T-helper 1 cell treated with Interleukin-12 subunit alpha and Interleukin-12 subunit beta and Interleukin-4 antibody, amounts not matched to agents 30 ng/mL and 1 ng/mL, for 36 hours (primary cell): ENCODE measurements at regions not wholly inside any gene's neighbourhood (a gene's known extent, or its start where the extent isn't known, plus 50 kb on each side); places are given as distances from the start of the nearest gene placed in this dataset.

Experiments
- intact Hi-C: fragments of 100-400 bp; cut with micrococcal nuclease; formaldehyde crosslinking; loops from one replicate; pipeline ENCODE4 v1.15.1; 2024

DNA sequence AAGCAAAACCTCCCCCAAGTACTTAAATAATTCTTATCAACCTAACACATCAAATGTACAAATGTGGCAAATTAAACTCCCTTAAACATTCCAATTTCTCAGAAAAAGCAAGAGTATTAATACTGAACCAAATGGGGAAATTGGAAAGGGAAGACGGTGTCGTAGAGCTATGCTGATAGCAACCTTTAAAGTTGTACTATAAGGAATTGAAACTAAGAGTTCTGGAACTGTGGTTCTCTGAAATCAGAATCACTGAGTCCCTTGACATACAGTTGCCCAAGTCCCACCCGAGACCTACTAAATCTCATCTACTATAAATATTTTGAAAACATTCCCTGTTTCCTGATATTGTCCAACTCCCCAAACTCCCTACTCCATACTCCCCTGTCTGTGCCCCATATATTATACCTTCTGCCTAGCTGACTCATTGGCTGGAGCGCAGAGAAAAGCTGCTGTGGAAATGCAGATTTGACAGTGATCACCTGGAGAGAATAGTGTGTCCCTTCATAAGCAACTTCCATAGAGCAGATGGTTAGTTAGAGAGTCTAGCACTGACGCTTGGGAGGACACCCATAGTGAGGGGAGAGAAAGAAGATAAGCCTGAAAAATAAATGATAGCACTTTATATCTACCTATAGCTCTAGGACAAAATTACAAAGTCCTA lies 51.4 kb upstream of the ITM2B start:
- intact Hi-C loops: no loop called here

DNA sequence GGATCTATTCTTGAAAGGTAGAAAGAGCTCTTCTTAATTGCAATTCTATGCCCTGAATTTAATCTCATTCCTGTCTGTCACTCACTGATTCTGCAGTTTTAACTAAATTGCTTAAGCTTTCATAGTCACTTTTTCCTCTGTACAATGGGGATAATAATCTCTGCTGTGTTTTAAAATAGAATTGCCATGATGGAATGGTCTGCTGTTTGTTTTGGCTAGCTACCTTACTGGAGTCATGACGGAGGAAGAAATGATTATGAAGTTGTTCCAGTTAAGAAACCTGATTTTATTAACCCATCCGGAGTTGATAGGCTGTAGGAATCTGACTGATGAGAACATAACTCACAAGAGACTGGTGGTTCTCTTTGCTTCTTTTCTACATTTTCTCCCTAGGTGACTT lies 54.9 kb upstream of the ITM2B start:
- intact Hi-C loops: no loop called here

DNA sequence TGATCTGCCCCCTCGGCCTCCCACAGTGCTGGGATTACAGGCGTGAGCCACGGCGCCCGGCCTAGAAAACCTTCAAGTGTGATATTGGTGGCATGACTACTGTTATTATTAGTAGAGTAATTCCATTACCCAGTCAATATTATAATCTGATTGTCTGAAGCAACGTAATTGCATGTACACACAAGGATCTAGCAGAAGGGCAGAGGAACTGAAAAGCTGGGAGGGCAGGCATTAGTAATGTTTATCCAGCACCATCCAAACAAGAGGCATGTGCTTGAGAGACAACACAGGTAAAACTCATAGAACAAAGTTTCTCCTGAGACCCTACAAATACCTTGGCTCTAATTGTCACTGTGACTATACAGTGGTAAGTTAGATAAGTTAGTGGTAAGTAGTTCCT lies 56.2 kb upstream of the ITM2B start:
- intact Hi-C loops: no loop called here

DNA sequence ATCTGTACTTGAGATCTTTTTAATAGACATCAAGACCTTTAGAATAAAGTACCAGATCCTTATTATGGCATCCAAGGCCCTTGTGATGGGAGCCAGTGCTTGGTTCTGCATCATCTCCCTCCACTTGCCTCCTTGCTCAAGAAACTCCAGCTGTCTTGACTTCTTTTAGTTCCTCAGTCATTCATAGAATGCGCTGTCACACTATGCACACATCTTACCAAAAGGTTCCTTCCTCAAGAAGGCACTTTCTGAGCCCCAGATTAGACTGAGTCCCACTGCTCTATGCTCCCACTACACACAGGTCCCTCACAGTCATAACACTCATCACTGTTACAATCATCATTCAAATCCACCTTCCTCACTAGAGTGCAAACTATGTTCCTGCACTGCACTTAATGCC lies 57.8 kb upstream of the ITM2B start:
- intact Hi-C loops: no loop called here

DNA sequence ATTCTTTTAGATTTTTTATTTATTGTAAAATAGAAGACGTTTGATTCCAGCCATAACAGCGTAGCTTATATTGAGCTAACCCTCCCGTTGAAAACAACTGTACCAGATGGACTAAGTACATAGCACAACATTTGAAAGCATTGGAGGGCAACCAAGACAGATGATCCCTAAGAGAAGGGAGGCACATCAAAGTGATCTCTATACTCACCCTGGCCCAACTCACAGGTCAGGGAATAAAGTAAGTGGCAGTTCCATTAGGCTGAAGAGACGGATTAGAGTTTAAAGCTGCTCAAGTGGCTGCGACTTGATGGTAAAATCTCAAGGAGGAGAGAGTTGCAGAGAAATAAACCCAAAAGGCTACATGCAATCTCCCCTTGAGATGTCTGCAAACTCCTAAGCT lies 65.1 kb upstream of the ITM2B start:
- intact Hi-C loops: no loop called here

DNA sequence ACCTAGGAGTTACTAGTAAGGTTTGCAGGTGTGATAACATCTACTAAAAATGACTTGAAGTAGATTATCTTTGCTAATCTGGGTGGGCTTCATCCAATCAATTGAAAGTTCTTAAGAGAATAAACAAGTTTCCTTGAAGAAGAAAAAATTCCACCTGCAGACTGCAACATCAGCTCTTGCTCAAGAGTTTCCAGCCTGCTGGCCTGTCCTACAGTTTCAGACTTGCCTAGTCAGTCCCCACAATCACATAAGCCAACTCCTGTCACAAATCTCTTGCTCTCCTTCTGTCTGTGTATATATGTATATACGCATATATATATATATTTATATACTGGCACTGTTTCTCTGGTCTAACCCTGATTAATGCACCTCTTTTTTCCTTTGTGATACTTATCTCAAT lies 67.3 kb upstream of the ITM2B start:
- intact Hi-C loops: no loop called here

DNA sequence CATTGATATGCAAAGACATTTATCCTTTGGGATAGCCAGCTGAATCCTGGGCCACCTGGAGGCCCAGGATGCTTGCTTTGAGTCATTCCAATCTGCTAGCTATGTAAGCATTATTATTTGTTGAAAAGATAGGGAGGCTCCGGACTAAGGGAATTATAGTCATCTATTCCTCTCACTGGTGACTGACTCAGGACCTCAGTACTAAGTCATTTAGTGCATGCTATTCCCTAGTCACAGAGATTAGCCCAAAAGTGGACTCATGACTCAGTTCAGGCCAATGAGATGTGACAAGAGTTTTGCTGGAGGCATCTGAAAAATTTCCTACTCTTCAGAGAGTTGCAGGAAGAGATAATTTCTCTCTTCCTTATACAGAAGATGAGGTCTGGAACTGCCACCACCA lies 67.9 kb upstream of the ITM2B start:
- intact Hi-C loops: no loop called here

DNA sequence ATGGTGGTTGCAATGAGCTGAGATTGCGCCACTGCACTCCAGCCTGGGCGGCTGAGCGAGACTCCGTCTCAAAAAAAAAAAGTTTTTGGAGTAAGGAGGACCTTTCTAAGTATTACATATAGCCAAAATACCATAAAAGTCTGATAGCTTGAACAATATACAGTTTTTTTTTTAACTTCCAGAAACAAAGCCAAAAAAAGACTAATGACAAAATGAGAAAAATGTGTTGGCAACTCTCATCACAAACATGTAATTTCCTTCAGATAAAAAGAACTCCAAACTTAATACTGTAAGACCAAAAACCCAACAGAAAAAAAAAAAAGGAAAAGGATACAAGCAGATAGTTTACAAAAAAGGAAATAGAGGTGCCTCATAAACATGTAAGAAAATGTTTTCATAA lies 68.2 kb upstream of the MED4 start:
- intact Hi-C loops: no loop called here

DNA sequence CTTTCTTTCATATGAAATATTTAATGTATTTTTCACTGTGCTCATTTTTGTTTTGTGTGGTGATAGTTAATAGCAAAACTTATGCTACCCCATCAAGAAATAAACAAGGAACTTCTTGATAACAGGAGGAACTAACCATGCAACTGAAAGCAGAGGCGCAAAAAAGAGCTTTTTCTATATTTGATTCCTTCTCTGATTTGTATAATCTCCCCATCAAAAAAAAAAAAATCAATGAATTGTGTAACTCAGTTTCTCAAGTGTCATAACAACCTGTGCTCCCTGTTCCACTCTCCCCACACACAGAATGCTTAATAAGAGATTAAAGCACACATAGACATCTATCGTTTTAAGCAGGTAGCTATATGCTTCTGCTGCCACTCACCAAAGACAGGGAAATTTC lies 67.3 kb upstream of the MED4 start:
- intact Hi-C loops: no loop called here

DNA sequence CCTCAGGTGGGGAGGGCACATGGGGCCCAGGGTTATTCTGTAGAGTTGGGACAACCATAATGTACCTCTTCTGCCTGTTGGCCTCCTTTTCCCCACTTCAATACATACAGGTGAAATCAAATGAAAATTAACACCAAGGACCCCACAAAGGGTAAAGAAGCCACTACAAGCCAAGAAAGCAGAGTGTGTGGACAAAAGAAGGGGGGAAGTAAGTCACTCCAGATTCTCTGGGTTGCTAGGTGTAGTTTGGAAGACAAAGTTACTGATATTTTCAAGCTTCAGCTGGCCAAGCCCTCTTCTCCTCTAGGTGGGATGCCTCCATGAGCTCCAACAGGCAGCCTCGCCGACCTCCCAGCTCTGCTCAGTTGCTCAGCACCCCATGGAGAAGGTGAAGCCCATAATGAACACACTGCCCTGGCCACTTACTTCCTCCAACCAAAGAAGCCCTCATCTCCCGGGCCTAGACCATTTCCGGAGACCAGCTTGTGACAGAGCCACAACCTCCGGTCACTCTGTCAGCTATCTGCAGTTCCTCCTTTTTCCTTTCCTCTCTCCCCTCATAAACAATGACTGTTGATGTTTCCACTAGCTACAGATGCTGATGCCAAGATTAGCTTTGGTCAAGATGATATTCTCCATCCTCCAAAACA lies 66.8 kb upstream of the MED4 start:
- intact Hi-C loops: no loop called here

DNA sequence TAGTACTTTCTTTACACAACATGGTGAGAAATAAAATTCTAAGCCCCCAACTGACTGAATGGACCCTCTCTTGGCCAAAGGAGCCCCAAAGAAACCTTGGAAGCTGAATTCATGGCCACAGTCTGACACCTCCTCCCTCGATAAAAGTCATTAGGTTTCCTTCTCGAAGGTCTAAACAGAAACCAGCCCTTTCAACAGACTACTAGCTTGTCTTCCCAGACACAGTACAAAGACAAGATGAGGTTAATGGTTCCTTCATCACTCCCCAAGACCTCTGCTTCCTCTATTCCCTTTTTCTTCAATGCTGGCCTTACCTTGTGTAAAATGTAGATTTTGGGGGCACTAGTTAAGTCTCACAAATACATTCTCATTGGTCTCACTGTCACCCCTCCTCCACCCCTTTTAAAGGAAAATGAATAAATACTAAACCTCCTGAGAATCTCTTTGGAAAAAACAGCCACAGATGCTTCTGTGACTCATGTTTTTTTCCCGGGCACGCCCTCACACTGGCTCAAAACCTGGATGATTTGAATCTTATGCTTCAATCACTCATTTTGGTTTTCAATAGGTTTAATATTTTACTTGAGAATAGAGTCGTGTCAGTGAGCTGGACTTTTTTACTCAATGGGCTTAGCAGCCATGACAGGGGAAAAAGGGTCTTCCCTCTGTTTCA lies 65.8 kb upstream of the MED4 start:
- intact Hi-C loops: loop anchor here (1.0 kb wide), 1 partner anchor 26 kb away; no protein-coding TSS in a partner anchor

DNA sequence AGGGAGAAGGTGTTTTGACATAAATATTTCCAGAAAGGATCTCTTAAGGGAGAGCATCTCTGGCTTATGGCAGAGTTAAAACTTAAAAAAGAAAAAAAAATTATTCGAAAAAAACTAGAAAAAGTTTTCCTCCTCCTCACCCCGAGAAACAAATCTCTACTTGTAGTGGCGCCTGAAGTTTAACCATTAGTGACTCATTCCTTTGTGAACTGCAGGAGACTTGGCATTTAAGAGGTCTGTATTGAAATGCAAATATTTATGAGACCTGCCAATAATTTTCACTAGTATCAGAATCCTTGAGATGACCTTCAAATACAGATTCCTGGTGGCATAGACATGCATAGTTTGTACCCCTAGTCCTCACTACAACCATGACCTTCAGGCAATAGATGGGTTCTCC lies 64.9 kb upstream of the MED4 start:
- intact Hi-C loops: loop anchor here (1.0 to 10.0 kb wide), 3 partner anchors 26 to 817 kb away; partner anchors contain the start of gene FNDC3A

DNA sequence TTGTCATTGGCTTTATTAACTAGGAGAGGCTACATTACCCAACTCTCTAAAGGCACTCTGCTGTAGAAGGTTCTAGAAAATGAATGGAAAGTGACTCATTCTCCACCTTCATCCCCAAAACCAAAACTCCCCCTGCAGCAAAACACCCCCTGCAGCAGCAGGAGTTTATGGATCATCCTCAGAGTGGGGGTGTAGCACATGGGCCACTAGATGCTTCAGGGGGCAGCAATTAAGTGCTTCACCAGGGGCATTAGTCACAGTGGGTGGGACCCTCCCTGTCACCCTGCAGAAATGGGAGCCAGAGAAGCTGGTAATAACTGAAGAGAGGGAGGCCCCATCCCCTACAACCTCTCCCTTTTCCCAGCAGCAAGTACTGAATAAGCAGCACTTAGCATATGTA lies 64.5 kb upstream of the MED4 start:
- intact Hi-C loops: loop anchor here (5.0 to 10.0 kb wide), 2 partner anchors 245 to 818 kb away; partner anchors contain the start of gene FNDC3A

DNA sequence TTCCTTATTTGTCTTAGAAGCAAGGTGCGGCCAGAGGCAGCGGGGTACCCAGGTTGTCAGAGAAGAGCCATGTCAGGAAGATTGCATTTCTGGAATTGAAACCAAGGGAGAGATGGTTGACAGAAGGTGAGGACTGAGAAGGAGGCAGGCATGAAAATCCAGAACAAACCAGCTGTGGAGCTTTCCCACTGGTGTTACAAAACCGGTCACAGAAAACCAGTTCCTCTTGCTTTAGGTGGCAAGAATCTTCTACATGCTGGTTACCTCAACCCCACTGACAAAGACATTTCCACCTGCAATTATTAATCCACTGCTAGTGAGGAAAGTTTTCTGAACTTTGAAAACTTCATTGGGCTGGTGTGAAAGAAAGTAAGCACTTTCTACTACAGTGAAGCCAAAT lies 64.0 kb upstream of the MED4 start:
- intact Hi-C loops: loop anchor here (5.0 to 10.0 kb wide), 2 partner anchors 246 to 818 kb away; partner anchors contain the start of gene FNDC3A

DNA sequence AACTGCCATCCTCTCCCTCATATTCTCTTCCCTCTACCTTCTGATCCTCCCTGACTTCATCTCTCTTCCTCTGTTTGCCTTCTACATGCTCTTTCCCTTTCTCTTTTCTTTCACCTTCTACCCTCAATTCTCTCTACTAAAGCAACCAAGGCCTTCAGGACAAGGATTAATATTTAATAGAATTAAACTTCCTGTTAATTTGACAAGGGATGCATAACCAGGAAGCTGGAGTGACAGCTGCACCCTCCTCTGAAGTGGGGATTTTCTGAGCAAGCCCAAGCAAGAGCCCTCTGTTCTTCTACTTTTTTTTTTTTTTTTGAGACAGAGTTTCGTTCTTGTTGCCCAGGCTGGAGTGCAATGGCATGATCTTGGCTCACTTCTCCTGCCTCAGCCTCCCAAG lies 63.4 kb upstream of the MED4 start:
- intact Hi-C loops: loop anchor here (5.0 to 10.0 kb wide), 2 partner anchors 247 to 819 kb away; partner anchors contain the start of gene FNDC3A

DNA sequence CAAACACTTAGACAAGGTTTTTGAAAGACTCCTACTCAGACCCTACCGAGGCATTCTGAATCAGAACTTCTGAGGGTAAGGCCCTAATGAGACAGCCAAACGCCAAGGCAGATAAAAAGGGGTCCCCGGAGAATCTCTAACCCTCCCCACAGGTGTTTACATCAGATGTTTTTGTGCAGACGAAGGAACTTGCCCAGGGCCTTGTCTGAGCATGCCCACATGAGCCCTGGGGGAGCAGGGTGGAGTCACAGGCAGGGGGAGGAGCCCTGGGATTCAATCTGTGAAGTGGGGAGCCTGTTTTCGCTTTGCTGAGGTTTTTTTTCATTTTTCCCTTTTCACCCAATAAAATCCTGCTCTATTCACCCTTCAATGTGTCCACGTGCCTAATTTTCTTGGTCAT lies 61.6 kb upstream of the MED4 start:
- intact Hi-C loops: loop anchor here (1.0 to 10.0 kb wide), 10 partner anchors 29 to 821 kb away; partner anchors contain the start of genes FNDC3A, ITM2B, MED4 and NUDT15

DNA sequence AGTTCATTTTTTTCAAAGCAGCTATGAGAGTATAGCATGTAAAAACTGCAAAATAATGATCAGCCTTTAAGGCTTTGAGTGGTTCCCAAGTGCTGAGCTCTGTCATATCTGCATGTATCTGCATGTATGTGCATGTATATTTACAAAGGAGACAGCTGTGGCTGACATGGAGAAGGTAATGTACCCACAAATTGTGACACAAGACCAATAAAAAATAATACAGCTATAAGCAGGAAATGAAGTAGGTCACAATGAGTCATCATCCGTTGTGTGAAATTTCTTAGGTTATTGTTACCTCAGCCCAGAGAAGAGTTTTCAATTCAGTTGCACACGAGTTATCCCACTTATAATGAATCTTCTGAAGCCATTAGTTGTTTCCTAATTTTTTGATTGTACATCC lies 60.9 kb upstream of the MED4 start:
- intact Hi-C loops: loop anchor here (1.0 to 10.0 kb wide), 10 partner anchors 29 to 821 kb away; partner anchors contain the start of genes FNDC3A, ITM2B, MED4 and NUDT15

DNA sequence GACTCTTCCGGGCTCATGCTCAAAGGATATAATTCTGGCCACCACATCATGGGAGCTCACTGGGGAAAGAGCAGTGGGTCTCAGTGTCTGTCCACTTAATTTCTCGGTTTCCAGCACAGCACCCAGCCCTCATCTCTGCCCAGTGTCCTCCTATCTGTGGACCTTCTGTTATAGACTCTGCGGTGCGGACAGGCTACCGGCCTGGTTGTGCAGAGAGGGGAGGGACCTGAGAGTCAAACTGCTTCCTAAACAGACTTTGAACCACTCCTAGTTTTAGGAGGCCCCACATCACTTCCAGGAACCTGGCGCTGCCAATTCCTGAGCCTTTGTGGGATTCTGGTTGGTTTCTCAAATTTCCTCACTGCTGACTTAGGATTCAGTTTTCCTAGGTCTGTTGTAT lies 59.8 kb upstream of the MED4 start:
- intact Hi-C loops: loop anchor here (5.0 to 10.0 kb wide), 2 partner anchors 250 to 823 kb away; partner anchors contain the start of gene FNDC3A

DNA sequence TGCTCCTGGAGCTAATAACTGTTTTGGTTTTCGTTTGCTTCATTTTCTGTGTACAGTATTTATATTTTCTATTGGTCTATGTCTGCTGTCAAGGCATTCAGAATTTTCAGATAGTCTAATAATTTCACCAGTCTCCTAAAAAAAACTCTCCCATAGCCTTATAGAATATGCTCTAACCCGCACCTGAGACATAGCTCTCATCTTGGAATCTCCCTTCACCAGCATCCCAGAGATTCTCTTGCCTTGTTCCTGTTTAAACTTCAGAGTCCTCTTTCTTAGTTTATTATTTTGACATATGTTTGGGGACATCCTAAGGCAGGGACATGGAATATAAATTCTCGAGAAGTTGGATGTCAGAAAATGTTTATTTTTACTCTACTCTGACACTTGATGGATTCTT lies 58.3 kb upstream of the MED4 start:
- intact Hi-C loops: loop anchor here (10.0 kb wide), 1 partner anchor 252 kb away; no protein-coding TSS in a partner anchor

DNA sequence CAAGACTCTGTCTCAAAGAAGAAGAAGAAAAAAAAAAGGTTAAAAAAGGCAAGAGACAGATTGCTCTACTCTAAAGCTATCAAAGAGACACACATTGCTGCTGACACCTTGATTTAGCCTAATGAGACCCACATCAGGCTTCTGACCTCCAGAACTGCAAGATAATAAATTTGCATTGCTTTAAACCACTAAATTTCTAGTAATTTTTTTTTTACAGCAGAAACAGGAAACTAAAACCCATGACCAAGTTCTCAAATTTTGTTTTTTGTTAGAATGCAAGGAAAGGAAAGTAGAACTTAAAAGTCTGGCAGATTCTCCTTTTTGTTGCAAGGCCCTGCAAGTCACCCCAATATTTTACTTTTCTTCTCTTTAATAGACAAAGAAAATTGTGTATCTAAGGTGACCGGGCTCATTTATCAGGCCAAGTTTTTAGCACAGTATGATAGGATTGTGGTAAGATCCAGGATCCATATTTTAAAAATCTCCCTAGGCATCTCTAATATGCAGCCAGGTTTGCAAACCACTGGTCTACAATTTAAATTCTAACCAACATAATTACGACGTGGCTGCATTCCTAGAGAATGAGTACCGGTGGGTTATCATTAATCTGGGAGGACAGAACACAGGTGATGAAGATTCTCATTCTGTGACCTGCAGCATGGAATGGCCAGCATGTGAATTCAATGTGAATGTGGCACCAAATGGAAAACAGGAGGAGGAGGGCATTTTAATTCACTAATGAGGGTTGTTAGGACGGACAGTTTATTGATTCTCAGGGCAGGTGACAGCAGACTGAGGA lies 56.7 kb upstream of the MED4 start:
- intact Hi-C loops: loop anchor here (10.0 kb wide), 1 partner anchor 253 kb away; no protein-coding TSS in a partner anchor

DNA sequence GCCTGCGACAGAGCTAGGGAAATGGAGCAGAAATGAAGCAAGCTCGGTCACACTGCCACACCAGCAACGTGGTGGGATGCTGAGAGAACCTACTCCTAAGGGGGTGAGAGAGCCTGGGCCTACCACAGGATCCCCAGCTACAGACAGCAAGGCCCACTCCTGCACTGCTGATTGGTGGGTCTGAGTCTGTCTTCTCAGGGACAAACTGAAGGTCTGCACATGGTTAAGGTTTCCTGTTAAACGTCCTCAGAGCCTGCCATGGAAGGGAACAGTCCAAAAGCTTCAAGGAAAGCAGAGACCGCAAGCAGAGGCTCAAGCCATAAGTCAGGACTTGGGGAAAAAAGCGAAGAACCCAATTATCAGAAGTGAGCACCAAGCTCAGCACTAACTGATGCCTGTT lies 53.5 kb upstream of the MED4 start:
- intact Hi-C loops: no loop called here
